Neural cell (in vitro differentiated cells): ENCODE measurements at regions not wholly inside any gene's neighbourhood (a gene's known extent, or its start where the extent isn't known, plus 50 kb on each side); places are given as distances from the start of the nearest gene placed in this dataset.

Experiments used
- H2AFZ ChIP-seq: fragments of 200-600, 300-800 bp; sonication (generic), shearing (Covaris generic); 2 replicates; pipeline ENCODE4 v1.6.0; 2014; ENCODE audit warnings: low read depth, mild to moderate bottlenecking, antibody characterized with exemption, low read length, moderate library complexity
- H3F3A ChIP-seq: fragments of 200-600 bp; shearing (Covaris generic); 2 replicates; pipeline ENCODE4 v1.6.1; 2016; ENCODE audit warnings: mild to moderate bottlenecking, moderate library complexity, mixed read lengths, antibody characterized with exemption, low read length; ENCODE audit not compliant: insufficient read depth, poor library complexity, severe bottlenecking
- H3K27ac ChIP-seq: fragments of 200-600, 300-800 bp; sonication (generic), shearing (Covaris generic); 2 replicates; pipeline ENCODE4 v1.5.1; 2014; ENCODE audit warnings: mild to moderate bottlenecking, low read length, moderate library complexity
- H3K27me3 ChIP-seq: fragments of 300-800, 200-600 bp; sonication (generic), shearing (Covaris generic); 2 replicates; pipeline ENCODE4 v1.6.0; 2014; ENCODE audit warnings: mild to moderate bottlenecking, low read depth, low read length, moderate library complexity; ENCODE audit not compliant: insufficient read depth
- H3K36me3 ChIP-seq: fragments of 300-800, 200-600 bp; sonication (generic), shearing (Covaris generic); 2 replicates; pipeline ENCODE4 v1.5.1; 2014; ENCODE audit warnings: mild to moderate bottlenecking, antibody characterized with exemption, low read length, moderate library complexity; ENCODE audit not compliant: insufficient read depth
- H3K4me2 ChIP-seq: fragments of 300-800, 200-600 bp; sonication (generic), shearing (Covaris generic); 2 replicates; pipeline ENCODE4 v1.6.0; 2014; ENCODE audit warnings: mild to moderate bottlenecking, low read length
- H3K4me3 ChIP-seq: fragments of 300-800, 200-600 bp; sonication (generic), shearing (Covaris generic); 2 replicates; pipeline ENCODE4 v1.5.1; 2014; ENCODE audit warnings: mild to moderate bottlenecking, low read length, moderate library complexity
- H3K79me2 ChIP-seq: fragments of 200-600 bp; shearing (Covaris generic); replicated peaks from 2 replicates; pipeline ENCODE4 v1.6.0; 2014; ENCODE audit warnings: mild to moderate bottlenecking, low read length, moderate library complexity; ENCODE audit not compliant: insufficient read depth
- H3K9ac ChIP-seq: fragments of 300-800, 200-600 bp; sonication (generic), shearing (Covaris generic); 2 replicates; pipeline ENCODE4 v1.6.1; 2016; ENCODE audit warnings: mild to moderate bottlenecking, low read length, mixed read lengths
- H3K9me2 ChIP-seq: fragments of 200-600 bp; shearing (Covaris generic); 2 replicates; pipeline ENCODE4 v1.6.1; 2016; ENCODE audit warnings: mild to moderate bottlenecking, low read length, mixed read lengths; ENCODE audit not compliant: insufficient read depth
- H3K9me3 ChIP-seq: fragments of 200-600, 300-800 bp; sonication (generic), shearing (Covaris generic); 2 replicates; pipeline ENCODE4 v1.6.1; 2016; ENCODE audit warnings: mild to moderate bottlenecking, mixed run types, low read length, moderate library complexity, mixed read lengths
- H4K20me1 ChIP-seq: fragments of 200-600 bp; shearing (Covaris generic); 2 replicates; pipeline ENCODE4 v1.6.1; 2016; ENCODE audit warnings: mild to moderate bottlenecking, mixed run types; ENCODE audit not compliant: insufficient read depth
- CTCF ChIP-seq: fragments of 450-650 bp; IDR thresholded peaks from 2 replicates; pipeline ENCODE4 v1.5.1; 2014; ENCODE audit warnings: antibody characterized with exemption, mild to moderate bottlenecking, moderate library complexity; ENCODE audit not compliant: poor library complexity, severe bottlenecking
- EP300 ChIP-seq: fragments of 450-650 bp; conservative IDR thresholded peaks from 2 replicates; pipeline ENCODE4 v1.6.1; 2014; ENCODE audit warnings: antibody characterized with exemption, mild to moderate bottlenecking, moderate library complexity; ENCODE audit not compliant: poor library complexity, severe bottlenecking
- EZH2 ChIP-seq: fragments of 200-600, 300-800 bp; shearing (Covaris generic), sonication (generic); IDR thresholded peaks from 2 replicates; pipeline ENCODE4 v1.6.1; 2014; ENCODE audit warnings: antibody characterized with exemption, low read length, borderline replicate concordance, mild to moderate bottlenecking; ENCODE audit not compliant: insufficient read depth, poor library complexity, severe bottlenecking
- MXI1 ChIP-seq: fragments of 450-650 bp; conservative IDR thresholded peaks from 2 replicates; pipeline ENCODE4 v1.6.1; 2014; ENCODE audit warnings: antibody characterized with exemption, mild to moderate bottlenecking; ENCODE audit not compliant: poor library complexity, severe bottlenecking
- POLR2AphosphoS5 ChIP-seq: IDR thresholded peaks from 2 replicates; pipeline ENCODE4 v1.6.1; 2012
- RAD21 ChIP-seq: fragments of 450-650 bp; conservative IDR thresholded peaks from 2 replicates; pipeline ENCODE4 v1.6.1; 2014; ENCODE audit warnings: antibody characterized with exemption, mild to moderate bottlenecking, moderate library complexity
- REST ChIP-seq: IDR thresholded peaks from 2 replicates; pipeline ENCODE4 v1.6.1; 2012; ENCODE audit warnings: borderline replicate concordance
- SMC3 ChIP-seq: fragments of 450-650 bp; conservative IDR thresholded peaks from 2 replicates; pipeline ENCODE4 v1.6.1; 2014; ENCODE audit warnings: antibody characterized with exemption, mild to moderate bottlenecking, moderate library complexity; ENCODE audit not compliant: poor library complexity
- TAF1 ChIP-seq: IDR thresholded peaks from 2 replicates; pipeline ENCODE4 v1.6.1; 2012; ENCODE audit warnings: low read depth

GRCh38 chr11:29009426-29009825 lies 901.2 kb downstream of the METTL15 start:
- Histone ChIP-seq H3K9me3 (no peaks in the 10 kb centered on the region), H3F3A (no peaks in the 10 kb centered on the region), H3K9me2 (no peaks in the 10 kb centered on the region), H4K20me1 (no peaks in the 10 kb centered on the region), H3K4me2 (no peak overlapping the region), H3K27me3 (no peaks in the 10 kb centered on the region), H3K27ac (no peak overlapping the region), H2AFZ (no peak overlapping the region), H3K36me3 (no peaks in the 10 kb centered on the region), H3K9ac (no peak overlapping the region), H3K4me3 (no peak overlapping the region), H3K79me2 (no peaks in the 10 kb centered on the region)
- TF ChIP-seq POLR2AphosphoS5 (no peak), REST (no peak), EP300 (no peak), CTCF (no peak), MXI1 (no peak), EZH2 (no peak), TAF1 (no peak), SMC3 (no peak), RAD21 (no peak)

- H3K9me2 ChIP-seq: no peaks in the 10 kb centered on the region
- no peak for TF ChIP-seq CTCF
- no peak for TF ChIP-seq RAD21
- no peak for TF ChIP-seq SMC3
- no peak for TF ChIP-seq MXI1
- TF ChIP-seq EZH2: no peak
- no peak for TF ChIP-seq EP300
- no peak for TF ChIP-seq POLR2AphosphoS5
- TF ChIP-seq TAF1: no peak
- TF ChIP-seq REST: no peak
- H2AFZ ChIP-seq: no peak overlapping the region
- H3F3A ChIP-seq: no peaks in the 10 kb centered on the region
- H3K36me3 ChIP-seq: no peaks in the 10 kb centered on the region
- H3K27ac ChIP-seq: no peak overlapping the region
- H4K20me1 ChIP-seq: no peaks in the 10 kb centered on the region
- H3K4me2 ChIP-seq: no peak overlapping the region
- H3K79me2 ChIP-seq: no peaks in the 10 kb centered on the region
- H3K4me3 ChIP-seq: no peak overlapping the region
- no peaks in the 10 kb centered on the region for H3K9me3 ChIP-seq
- H3K27me3 ChIP-seq: no peaks in the 10 kb centered on the region
- no peak overlapping the region for H3K9ac ChIP-seq
Measured at GRCh38 chr11:29008481-29008880, 900.3 kb downstream of the METTL15 start.
